HG03280 (cell line): ENCODE measurements at regions not wholly inside any gene's neighbourhood (a gene's known extent, or its start where the extent isn't known, plus 50 kb on each side); places are given as distances from the start of the nearest gene placed in this dataset.

Experiments
- ATAC-seq: cut with Tn5 transposase; IDR thresholded peaks from one replicate; pipeline ENCODE4 v1.9.1; 2021; ENCODE audit warnings: mild to moderate bottlenecking, moderate library complexity; ENCODE audit not compliant: unreplicated experiment

- ATAC-seq, result no peak
Observed at GRCh38 chr14:54342806-54343205, 54.0 kb upstream of the CDKN3 start.

- no peak for ATAC-seq
Observed at GRCh38 chr14:54343272-54344121, 53.3 kb upstream of the CDKN3 start.

GRCh38 chr14:54344445-54344844 is 52.4 kb upstream of the CDKN3 start:
- no peak for ATAC-seq

- no peak for ATAC-seq
Observed at GRCh38 chr14:54346257-54346656, 50.5 kb upstream of the CDKN3 start.
